ENCODE measurements at regions not wholly inside any gene's neighbourhood (a gene's known extent, or its start where the extent isn't known, plus 50 kb on each side); places are given as distances from the start of the nearest gene placed in this dataset.

- TF ChIP-seq POLR2A (IDR thresholded peaks at IDR 0.05): no peak
- no peak for TF ChIP-seq CTCF (IDR thresholded peaks at IDR 0.05)
Measured at GRCh38 chr17:79164913-79165695, 90.5 kb downstream of the ENGASE start.

Data from uterus (tissue), 2 donors.